Ishikawa (cell line): ENCODE measurements at regions not wholly inside any gene's neighbourhood (a gene's known extent, or its start where the extent isn't known, plus 50 kb on each side); places are given as distances from the start of the nearest gene placed in this dataset.

Experiments
- CEBPB ChIP-seq: IDR thresholded peaks from 2 replicates; pipeline ENCODE4 v1.6.1; 2012
- EGR1 ChIP-seq: IDR thresholded peaks from 2 replicates; pipeline ENCODE4 v1.6.1; 2012
- EP300 ChIP-seq: IDR thresholded peaks from 2 replicates; pipeline ENCODE4 v1.6.1; 2012; ENCODE audit warnings: borderline replicate concordance
- FOXM1 ChIP-seq: IDR thresholded peaks from 2 replicates; pipeline ENCODE4 v1.6.1; 2012; ENCODE audit warnings: low read depth, borderline replicate concordance
- MAX ChIP-seq: IDR thresholded peaks from 2 replicates; pipeline ENCODE4 v1.6.1; 2012
- NFIC ChIP-seq: IDR thresholded peaks from 2 replicates; pipeline ENCODE4 v1.6.1; 2012
- RAD21 ChIP-seq: IDR thresholded peaks from 2 replicates; pipeline ENCODE4 v1.6.1; 2012; ENCODE audit warnings: low read depth
- REST ChIP-seq: IDR thresholded peaks from 2 replicates; pipeline ENCODE4 v1.6.1; 2012; ENCODE audit warnings: low read depth, mild to moderate bottlenecking
- TAF1 ChIP-seq: IDR thresholded peaks from 2 replicates; pipeline ENCODE4 v1.6.1; 2012; ENCODE audit warnings: low read depth, mild to moderate bottlenecking
- TEAD4 ChIP-seq: IDR thresholded peaks from 2 replicates; pipeline ENCODE4 v1.6.1; 2012
- USF1 ChIP-seq: IDR thresholded peaks from 2 replicates; pipeline ENCODE4 v1.6.1; 2012
- YY1 ChIP-seq: IDR thresholded peaks from 2 replicates; pipeline ENCODE4 v1.6.1; 2012; ENCODE audit warnings: low read depth

- no peak for TF ChIP-seq RAD21
- no peak for TF ChIP-seq TAF1
- TF ChIP-seq EGR1: no peak
- 0 out of 2 replicates have a peak, but pooled peaks have one; percentile 7 for TF ChIP-seq REST
- TF ChIP-seq USF1: no peak
- TF ChIP-seq YY1: no peak
- TF ChIP-seq EP300: no peak
- TF ChIP-seq NFIC: no peak
- no peak for TF ChIP-seq TEAD4
- TF ChIP-seq CEBPB: no peak
- no peak for TF ChIP-seq FOXM1
- no peak for TF ChIP-seq MAX
Measured at GRCh38 chr13:84121456-84121855, 239.2 kb upstream of the SLITRK1 start.
